ENCODE measurements at regions not wholly inside any gene's neighbourhood (a gene's known extent, or its start where the extent isn't known, plus 50 kb on each side); places are given as distances from the start of the nearest gene placed in this dataset.

DNA sequence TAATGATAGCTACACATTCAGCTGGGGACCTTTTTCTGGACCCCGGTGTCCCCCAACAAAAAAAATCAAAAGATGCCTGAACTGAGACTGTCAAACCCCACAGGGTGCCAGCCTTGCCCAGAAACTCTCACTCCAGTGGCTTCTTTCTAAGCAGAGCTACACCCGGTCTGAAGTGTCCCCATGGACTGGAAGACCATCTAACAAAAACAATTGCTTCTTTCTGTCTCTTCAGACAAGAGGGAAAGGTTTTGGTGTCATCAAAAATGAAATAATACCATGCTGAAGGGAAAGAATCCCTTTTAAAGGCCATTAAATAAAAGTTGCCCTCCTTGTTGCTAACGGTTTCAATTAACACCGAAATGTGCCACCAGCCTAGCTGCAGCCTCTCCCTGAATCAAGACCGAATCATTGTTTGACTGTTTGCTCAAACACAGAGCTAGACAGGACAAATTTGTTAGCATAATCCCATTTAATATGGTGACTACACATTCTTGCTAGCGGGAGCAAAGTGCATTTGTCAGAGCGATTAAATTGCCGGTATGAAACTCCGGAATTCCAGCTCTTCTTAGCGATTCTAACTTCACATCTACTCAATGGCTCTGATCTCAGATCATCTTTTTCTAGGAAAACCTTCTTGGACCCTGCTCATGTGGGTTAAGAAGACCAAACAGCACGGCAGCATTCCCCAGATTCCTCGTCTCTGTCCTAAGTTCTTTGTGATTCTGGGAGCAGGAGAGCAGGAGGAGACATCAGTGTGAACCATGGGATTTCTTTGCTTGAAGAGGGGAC is 397.5 kb upstream of the PRKCQ start:
- Histone ChIP-seq H3K9me3 (no peaks in the 10 kb centered on the region), H3K4me3 (no peak overlapping the region), H3K27ac (no peak overlapping the region), H3K4me1 (no peaks in the 10 kb centered on the region), H3K27me3 (peaks cover 0 to 27% (median 0%) of the 10 kb centered on the region in 4 donors), H3K36me3 (no peaks in the 10 kb centered on the region)
- intact Hi-C loops (cut with DNase I) = no loop called here
- no peak for DNase-seq
- no peak for TF ChIP-seq POLR2A (IDR thresholded peaks at IDR 0.05)
- TF ChIP-seq, protein P1, sequence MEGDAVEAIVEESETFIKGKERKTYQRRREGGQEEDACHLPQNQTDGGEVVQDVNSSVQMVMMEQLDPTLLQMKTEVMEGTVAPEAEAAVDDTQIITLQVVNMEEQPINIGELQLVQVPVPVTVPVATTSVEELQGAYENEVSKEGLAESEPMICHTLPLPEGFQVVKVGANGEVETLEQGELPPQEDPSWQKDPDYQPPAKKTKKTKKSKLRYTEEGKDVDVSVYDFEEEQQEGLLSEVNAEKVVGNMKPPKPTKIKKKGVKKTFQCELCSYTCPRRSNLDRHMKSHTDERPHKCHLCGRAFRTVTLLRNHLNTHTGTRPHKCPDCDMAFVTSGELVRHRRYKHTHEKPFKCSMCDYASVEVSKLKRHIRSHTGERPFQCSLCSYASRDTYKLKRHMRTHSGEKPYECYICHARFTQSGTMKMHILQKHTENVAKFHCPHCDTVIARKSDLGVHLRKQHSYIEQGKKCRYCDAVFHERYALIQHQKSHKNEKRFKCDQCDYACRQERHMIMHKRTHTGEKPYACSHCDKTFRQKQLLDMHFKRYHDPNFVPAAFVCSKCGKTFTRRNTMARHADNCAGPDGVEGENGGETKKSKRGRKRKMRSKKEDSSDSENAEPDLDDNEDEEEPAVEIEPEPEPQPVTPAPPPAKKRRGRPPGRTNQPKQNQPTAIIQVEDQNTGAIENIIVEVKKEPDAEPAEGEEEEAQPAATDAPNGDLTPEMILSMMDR (IDR thresholded peaks at IDR 0.05) = no peak
- WGBS, 2 donors = 55 to 63% methylated on average over 12 of the region's 12 CpGs

DNA sequence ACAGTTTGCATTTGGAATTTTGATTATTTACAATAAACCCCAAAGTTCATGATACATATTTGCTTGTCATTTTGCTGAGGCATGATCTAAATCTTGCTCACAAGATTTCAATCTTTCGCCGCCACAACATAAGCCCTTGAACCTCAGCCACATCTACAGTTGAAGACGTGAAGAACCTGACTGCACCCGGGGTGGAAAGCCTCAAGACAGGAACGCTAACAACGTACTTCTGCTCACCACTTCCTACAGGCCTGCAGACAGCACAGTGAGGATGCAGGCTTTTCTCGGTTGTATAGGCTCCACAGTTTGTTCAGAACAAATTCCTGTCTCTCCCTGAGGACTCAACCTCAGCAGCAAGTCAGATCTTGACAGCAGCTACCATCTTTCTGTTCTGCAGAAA is 393.8 kb upstream of the PRKCQ start:
- no peaks in the 10 kb centered on the region for H3K4me1 ChIP-seq
- intact Hi-C loops (cut with DNase I) = no loop called here
- H3K27me3 ChIP-seq = peaks cover 0 to 13% (median 0%) of the 10 kb centered on the region in 4 donors
- H3K9me3 ChIP-seq = no peaks in the 10 kb centered on the region
- TF ChIP-seq, protein P1 (IDR thresholded peaks at IDR 0.05) = no peak
- TF ChIP-seq POLR2A (IDR thresholded peaks at IDR 0.05) = no peak
- WGBS, 2 donors = 47 to 70% methylated on average over 7 of the region's 7 CpGs
- no peak for DNase-seq
- no peak overlapping the region for H3K27ac ChIP-seq
- no peak overlapping the region for H3K4me3 ChIP-seq
- no peaks in the 10 kb centered on the region for H3K36me3 ChIP-seq

DNA sequence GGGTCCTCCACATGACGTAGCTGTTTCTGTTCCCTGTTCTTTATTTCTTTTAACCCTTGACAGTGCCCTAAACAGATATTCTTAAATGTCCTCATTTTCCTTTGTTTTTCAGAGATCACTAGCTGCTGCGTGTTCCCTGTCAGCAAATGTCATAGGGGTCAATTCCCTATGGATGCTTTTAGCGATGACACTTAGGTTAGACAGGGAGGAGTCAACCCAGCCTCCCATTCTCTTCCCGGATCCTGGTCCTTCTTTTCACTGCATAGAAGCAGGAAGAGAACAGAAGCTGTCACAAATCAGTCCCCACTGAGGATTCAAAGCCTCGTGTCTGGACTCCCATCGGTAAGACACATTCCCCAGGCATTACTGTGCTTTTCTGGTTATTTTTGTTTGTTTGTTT is 392.1 kb upstream of the PRKCQ start:
- Histone ChIP-seq H3K9me3 (no peaks in the 10 kb centered on the region), H3K27ac (no peak overlapping the region), H3K4me3 (no peak overlapping the region), H3K36me3 (no peaks in the 10 kb centered on the region), H3K4me1 (no peaks in the 10 kb centered on the region), H3K27me3 (peaks cover 0 to 5% (median 0%) of the 10 kb centered on the region in 4 donors)
- DNase-seq = no peak
- TF ChIP-seq POLR2A (IDR thresholded peaks at IDR 0.05) = no peak
- TF ChIP-seq, protein P1 (IDR thresholded peaks at IDR 0.05) = no peak
- WGBS, 2 donors = 57 to 66% methylated on average over 5 to 6 of the region's 6 CpGs
- intact Hi-C loops (cut with DNase I) = no loop called here

- intact Hi-C loops (cut with DNase I) = no loop called here
- no peak for TF ChIP-seq POLR2A (IDR thresholded peaks at IDR 0.05)
- TF ChIP-seq, protein P1 (IDR thresholded peaks at IDR 0.05) = no peak
- no peak for DNase-seq
These were observed 389.6 kb upstream of the PRKCQ start for GRCh38 chr10:6969659-6970058.

DNA sequence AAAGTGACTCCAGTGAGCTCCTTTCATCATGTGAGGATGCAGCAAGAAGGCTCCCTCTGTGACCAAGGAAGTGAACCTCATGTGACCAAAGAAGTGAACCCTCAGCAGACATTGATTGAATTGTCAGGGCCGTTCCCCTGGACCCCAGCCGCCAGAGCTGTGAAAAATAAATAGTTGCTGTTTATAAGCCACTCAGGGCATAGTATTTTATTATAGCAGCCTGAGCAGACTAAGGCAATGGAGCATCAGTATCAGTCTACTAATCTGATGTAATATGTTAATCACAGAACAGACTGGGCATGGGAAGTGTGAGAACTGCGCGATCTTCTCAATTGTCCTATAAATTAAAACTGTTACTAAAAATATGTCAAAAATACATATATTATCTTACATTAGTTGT is 384.5 kb upstream of the PRKCQ start:
- Histone ChIP-seq H3K9me3 (no peaks in the 10 kb centered on the region), H3K27me3 (peaks cover 0 to 6% (median 0%) of the 10 kb centered on the region in 4 donors), H3K27ac (no peak overlapping the region), H3K4me3 (no peak overlapping the region), H3K36me3 (no peaks in the 10 kb centered on the region), H3K4me1 (no peaks in the 10 kb centered on the region)
- no peak for DNase-seq
- intact Hi-C loops (cut with DNase I) = no loop called here
- no peak for TF ChIP-seq POLR2A (IDR thresholded peaks at IDR 0.05)
- TF ChIP-seq, protein P1 (IDR thresholded peaks at IDR 0.05) = no peak
- 71 to 92% methylated on average over 3 to 4 of the region's 4 CpGs for WGBS, 2 donors

More at GRCh38 chr10:6969659-6970058, 389.6 kb upstream of the PRKCQ start:
- Histone ChIP-seq H3K36me3 (no peaks in the 10 kb centered on the region), H3K27me3 (peaks cover 0 to 6% (median 0%) of the 10 kb centered on the region in 4 donors), H3K4me1 (no peaks in the 10 kb centered on the region), H3K4me3 (no peak overlapping the region), H3K9me3 (no peaks in the 10 kb centered on the region), H3K27ac (no peak overlapping the region)
- WGBS, 2 donors = 60 to 77% methylated on average over 4 of the region's 4 CpGs

Data from esophagus squamous epithelium (tissue), 5 donors.